22Rv1 (cell line): ENCODE measurements at regions not wholly inside any gene's neighbourhood (a gene's known extent, or its start where the extent isn't known, plus 50 kb on each side); places are given as distances from the start of the nearest gene placed in this dataset.
"Not testable (repeated sequence)": the region's sequence is repeated elsewhere in the genome, so short reads cannot be mapped to it uniquely, and the experiment has no call there.

Experiments used
- H3K27ac ChIP-seq: fragments of 450-650 bp; 2 replicates; pipeline ENCODE4 v1.5.1; 2017
- ZFX ChIP-seq: fragments of 450-650 bp; IDR thresholded peaks from 2 replicates; pipeline ENCODE4 v1.6.1; 2017; ENCODE audit warnings: antibody characterized with exemption, borderline replicate concordance
- TF ChIP-seq, protein P1 (sequence below): fragments of 450-650 bp; IDR thresholded peaks from 2 replicates; pipeline ENCODE4 v1.5.1; 2017; ENCODE audit warnings: mild to moderate bottlenecking

DNA sequence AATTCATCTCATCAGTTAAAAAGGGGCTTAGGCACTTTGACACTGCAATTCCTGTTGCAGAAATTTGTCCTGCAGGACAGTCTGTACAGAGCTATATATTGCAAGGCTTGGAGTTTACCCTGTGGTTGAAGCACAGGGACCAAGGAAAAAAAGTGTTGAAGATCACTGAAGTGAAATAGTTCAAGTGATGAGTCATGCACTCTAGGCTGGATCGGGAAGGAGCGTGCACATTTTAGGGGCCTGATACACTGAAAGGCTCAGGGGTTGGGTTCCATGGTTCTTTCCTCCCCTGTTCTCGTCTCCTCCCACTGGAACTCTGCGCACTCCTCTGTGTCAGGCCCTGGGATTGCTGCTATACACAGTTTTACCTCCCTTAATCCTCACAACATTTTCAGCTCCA is 104.9 kb upstream of the ARMCX2 start:
- no peak overlapping the region for H3K27ac ChIP-seq
- TF ChIP-seq, protein P1, sequence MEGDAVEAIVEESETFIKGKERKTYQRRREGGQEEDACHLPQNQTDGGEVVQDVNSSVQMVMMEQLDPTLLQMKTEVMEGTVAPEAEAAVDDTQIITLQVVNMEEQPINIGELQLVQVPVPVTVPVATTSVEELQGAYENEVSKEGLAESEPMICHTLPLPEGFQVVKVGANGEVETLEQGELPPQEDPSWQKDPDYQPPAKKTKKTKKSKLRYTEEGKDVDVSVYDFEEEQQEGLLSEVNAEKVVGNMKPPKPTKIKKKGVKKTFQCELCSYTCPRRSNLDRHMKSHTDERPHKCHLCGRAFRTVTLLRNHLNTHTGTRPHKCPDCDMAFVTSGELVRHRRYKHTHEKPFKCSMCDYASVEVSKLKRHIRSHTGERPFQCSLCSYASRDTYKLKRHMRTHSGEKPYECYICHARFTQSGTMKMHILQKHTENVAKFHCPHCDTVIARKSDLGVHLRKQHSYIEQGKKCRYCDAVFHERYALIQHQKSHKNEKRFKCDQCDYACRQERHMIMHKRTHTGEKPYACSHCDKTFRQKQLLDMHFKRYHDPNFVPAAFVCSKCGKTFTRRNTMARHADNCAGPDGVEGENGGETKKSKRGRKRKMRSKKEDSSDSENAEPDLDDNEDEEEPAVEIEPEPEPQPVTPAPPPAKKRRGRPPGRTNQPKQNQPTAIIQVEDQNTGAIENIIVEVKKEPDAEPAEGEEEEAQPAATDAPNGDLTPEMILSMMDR, result no peak
- TF ChIP-seq ZFX, result no peak

DNA sequence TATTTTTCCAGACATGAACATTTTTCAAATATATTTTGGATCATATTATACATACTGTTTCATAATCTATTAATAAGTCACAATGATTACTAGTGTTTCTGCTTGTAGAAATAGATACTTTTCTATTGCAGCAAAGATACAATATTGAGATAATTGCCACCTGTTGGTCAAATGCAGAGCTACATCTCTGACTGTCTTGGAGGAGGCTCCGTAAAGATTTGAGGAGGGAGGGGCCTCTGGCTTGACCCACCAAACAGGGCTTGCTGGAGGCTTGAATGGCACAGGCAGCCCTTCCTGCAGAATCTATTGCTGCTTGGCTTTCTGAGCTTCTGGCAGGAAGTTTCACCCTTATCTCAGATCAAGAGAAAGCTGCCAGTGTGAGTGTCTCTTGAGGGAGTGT is 99.3 kb upstream of the ARMCX2 start:
- TF ChIP-seq, protein P1, result peak; percentile 56
- TF ChIP-seq ZFX, result no peak
- H3K27ac ChIP-seq, result no peak overlapping the region

DNA sequence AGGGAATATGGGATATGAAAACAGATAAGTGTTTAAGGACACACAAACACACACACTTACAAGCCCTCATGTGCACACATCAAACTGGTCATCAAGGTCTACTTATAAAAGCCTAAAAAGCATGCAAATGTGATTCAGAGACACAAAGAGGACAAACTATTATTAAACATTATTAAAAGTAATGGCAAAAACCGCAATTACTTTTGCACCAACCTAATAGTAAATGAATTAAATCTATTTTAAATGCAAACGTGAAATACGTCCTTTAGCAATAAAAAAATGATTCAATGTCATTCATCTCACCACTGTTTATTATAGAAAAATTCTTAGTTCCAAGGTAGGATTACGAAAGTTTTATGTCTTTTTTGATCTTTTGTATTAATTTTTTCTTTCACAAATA is 91.1 kb upstream of the ARMCX2 start:
- H3K27ac ChIP-seq, result no peak overlapping the region
- TF ChIP-seq, protein P1, result no peak
- no peak for TF ChIP-seq ZFX

DNA sequence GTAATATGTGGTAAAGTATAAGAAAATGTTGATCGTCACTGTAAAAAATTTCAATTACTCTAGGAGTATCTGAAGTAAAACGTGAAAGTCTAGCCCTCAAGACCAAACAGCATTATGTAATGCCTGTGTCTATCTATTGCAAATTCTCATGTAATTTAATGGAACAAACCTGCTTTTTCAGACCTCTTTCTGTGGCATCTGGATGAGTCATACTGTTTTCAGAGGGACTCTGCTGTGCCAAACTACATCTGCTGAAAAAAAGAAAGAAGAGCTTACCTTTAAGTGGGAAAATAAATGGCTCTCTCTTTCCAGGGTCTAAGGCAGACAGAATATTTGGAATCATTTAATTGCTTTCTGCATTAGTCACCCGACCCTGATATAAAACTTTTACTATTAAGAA is 89.8 kb upstream of the ARMCX2 start:
- no peak overlapping the region for H3K27ac ChIP-seq
- TF ChIP-seq, protein P1, result no peak
- no peak for TF ChIP-seq ZFX

DNA sequence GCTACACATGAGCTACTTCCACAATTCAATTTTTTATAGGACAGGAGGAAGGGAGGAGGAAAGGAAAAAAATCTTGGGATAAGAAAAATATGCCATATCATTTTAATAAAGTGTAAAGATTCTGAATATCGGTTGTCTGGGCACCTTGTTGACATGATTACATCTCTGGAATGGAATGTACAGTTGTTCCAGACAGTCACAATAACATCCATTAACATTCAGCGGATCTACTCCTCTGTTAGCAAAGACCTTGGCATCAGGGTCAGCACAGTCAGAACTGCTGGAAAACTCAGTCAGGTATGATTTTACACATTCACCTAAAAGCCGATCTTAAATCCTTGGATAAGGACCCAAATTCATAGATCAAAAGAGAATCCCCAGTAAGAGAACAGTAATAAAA is 85.4 kb upstream of the ARMCX2 start:
- H3K27ac ChIP-seq, result no peak overlapping the region
- TF ChIP-seq ZFX, result no peak
- TF ChIP-seq, protein P1, result no peak

DNA sequence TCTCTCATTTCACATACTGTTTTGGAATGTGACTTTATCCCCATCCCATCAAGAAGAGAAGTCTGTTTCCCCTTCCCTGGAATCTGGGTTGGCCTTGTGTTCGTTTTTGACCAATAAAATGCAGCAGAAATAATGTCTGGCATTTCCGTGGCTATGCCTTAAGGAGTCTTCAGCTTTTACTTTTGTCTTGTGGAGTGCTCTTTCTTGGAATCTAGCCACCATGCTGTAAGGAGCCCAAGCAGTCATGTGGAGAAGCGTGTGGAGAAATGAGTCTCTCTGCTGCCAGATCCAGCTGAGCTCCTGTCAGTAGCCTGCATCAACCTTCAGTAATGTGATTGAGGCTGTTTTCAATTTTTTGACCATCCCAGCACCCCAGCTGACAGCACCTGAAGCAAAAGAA is 84.4 kb upstream of the ARMCX2 start:
- TF ChIP-seq, protein P1, result no peak
- TF ChIP-seq ZFX, result no peak
- H3K27ac ChIP-seq, result no peak overlapping the region

DNA sequence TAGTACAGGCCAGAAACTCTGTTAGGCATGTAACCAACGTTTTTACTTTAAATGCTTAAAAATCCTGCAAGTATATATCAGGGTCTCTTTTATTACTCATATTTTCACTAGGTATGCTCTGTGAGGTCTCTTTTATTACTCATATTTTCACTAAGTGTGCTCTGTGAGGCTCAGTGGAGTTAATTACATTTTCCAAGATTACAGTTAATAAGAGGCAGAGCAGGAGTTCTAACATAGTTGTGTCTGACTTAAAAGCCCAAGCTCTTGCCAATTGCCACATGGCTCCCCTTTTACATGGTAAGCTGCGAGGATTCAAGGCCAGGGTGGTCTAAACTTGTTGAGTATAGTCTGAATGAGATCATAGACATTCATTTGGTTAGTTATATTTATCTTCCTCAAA is 81.0 kb upstream of the ARMCX2 start:
- no peak overlapping the region for H3K27ac ChIP-seq
- no peak for TF ChIP-seq ZFX
- TF ChIP-seq, protein P1, result no peak

DNA sequence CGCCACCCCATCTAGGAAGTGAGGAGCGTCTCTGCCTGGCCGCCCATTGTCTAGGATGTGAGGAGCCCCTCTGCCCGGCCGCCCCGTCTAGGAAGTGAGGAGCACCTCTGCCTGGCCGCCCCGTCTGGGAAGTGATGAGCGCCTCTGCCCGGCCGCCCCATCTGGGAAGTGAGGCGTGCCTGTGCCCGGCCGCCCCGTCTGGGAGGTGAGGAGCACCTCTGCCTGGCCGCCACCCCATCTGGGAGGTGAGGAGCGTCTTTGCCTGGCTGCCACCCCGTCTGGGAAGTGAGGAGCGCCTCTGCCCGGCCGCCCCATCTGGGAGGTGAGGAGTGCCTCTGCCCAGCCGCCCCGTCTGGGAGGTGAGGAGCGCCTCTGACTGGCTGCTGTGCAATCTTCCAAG is 79.2 kb upstream of the ARMCX2 start:
- not testable (repeated sequence) for H3K27ac ChIP-seq

DNA sequence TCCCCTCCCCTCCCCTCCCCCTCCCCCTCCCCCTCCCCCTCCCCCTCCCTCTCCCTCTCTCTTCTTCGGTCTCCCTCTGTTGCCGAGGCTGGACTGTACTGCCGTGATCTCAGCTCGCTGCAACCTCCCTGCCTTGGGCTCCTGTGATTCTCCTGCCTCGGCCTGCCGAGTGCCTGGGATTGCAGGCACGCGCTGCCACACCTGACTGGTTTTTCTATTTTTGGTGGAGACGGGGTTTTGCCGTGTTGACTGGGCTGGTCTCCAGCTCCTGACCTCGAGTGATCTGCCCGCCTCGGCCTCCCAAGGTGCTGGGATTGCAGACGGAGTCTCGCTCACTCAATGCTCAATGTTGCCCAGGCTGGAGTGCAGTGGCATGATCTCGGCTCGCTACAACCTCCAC is 78.8 kb upstream of the ARMCX2 start:
- H3K27ac ChIP-seq, result not testable (repeated sequence)
